ENCODE measurements at regions not wholly inside any gene's neighbourhood (a gene's known extent, or its start where the extent isn't known, plus 50 kb on each side); places are given as distances from the start of the nearest gene placed in this dataset.

DNA sequence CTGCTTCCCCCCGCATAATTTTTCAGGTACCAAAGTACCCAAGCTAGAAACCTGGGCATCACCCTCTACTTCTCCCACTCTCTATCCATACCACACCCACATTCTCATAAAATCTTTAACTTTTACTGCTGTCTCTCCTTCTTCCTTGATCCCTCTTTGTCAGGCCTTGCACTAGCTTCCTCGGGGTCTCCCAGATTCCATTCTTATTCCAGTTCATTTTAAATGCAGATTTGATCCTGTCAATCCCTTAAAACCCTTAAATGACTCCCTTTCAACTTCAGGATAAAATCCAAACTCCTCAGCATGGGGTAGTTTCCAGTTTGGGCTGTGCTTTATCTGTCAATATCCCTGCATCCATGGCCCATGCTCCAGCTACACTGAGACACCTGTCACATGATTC, 343.5 kb downstream of the PBX1 start:
- Histone ChIP-seq H3K4me1 (no peaks in the 10 kb centered on the region), H3K4me3 (no peak overlapping the region), H3K9me3 (no peaks in the 10 kb centered on the region), H3K27me3 (no peaks in the 10 kb centered on the region), H3K36me3 (no peaks in the 10 kb centered on the region), H3K27ac (no peak overlapping the region)
- ATAC-seq (ENCODE audit: low FRiP score in 2 of 2) (no peak), DNase-seq (no peak)
- TF ChIP-seq POLR2A (IDR thresholded peaks at IDR 0.05): no peak
- no peak for TF ChIP-seq EP300 (IDR thresholded peaks at IDR 0.05)
- no peak for TF ChIP-seq POLR2AphosphoS5 (IDR thresholded peaks at IDR 0.05)
- WGBS, 2 donors: 63 to 69% methylated on average over 2 of the region's 2 CpGs

Small RNAs in the stretch of these regions (small RNA-seq; reads per million reads assigned to genes)
- 0 reads per million in 4 donors for gene RNU6-755P
